ENCODE measurements at regions not wholly inside any gene's neighbourhood (a gene's known extent, or its start where the extent isn't known, plus 50 kb on each side); places are given as distances from the start of the nearest gene placed in this dataset.

- no peak for DNase-seq
- Histone ChIP-seq H2BK5ac (ENCODE audit: low read depth, low read length, poor library complexity, severe bottlenecking) (no peak overlapping the region), H2BK20ac (ENCODE audit: low read depth, low read length) (0 out of 2 replicates have a peak overlapping the region, but pooled peaks have one; percentile 69), H3K4ac (ENCODE audit: low read depth, low read length) (peak overlapping the region; percentile 53), H2AFZ (replicated peaks; ENCODE audit: low read length, poor library complexity) (peak overlapping the region; percentile 83), H3K9me1 (ENCODE audit: insufficient read depth, low read length) (0 out of 2 replicates have a peak, but pooled peaks cover 3% of the 10 kb centered on the region), H3K27ac (ENCODE audit: insufficient read depth, low read length) (no peak overlapping the region; the same call in 1 of the 2 replicates), H3K4me3 (ENCODE audit: insufficient read depth, low read depth, low read length) (no peak overlapping the region), H4K91ac (ENCODE audit: insufficient read depth, low read depth, low read length) (peak overlapping the region; percentile 65; the same call in 1 of the 2 replicates), H3K79me1 (ENCODE audit: low read depth in 1 of 2, low read length in 2 of 2) (no peaks in the 10 kb centered on the region), H3K9ac (ENCODE audit: low read depth, low read length) (no peak overlapping the region), H3K36me3 (ENCODE audit: control insufficient read depth, insufficient read depth, low read length) (peaks cover 9% of the 10 kb centered on the region; the same call in 1 of the 2 replicates), H3K27me3 (ENCODE audit: control insufficient read depth, insufficient read depth, low read length) (no peaks in the 10 kb centered on the region), H3K56ac (ENCODE audit: extremely low read depth, insufficient read depth, low read length) (no peak overlapping the region), H3K4me2 (ENCODE audit: low read depth, low read length) (no peak overlapping the region), H2AK5ac (ENCODE audit: low read depth, low read length) (0 out of 2 replicates have a peak overlapping the region, but pooled peaks have one; percentile 10), H2BK15ac (ENCODE audit: low read depth, low read length) (peak overlapping the region; percentile 86; the same call in 1 of the 3 replicates), H4K5ac (ENCODE audit: low read depth, low read length) (peak overlapping the region; percentile 54; the same call in 1 of the 2 replicates), H4K20me1 (ENCODE audit: insufficient read depth, low read length) (no peaks in the 10 kb centered on the region), H3K23ac (ENCODE audit: low read depth, low read length) (no peak overlapping the region; the same call in 1 of the 2 replicates), H2AK9ac (replicated peaks; ENCODE audit: low read depth, low read length, poor library complexity) (no peak overlapping the region), H4K8ac (ENCODE audit: low read depth in 2 of 2, low read length in 2 of 2) (peak overlapping the region; percentile 7 to 75; a peak in 3 of 4 replicates), H3K18ac (ENCODE audit: low read depth, low read length) (peak overlapping the region; percentile 1; the same call in 1 of the 2 replicates), H3K14ac (replicated peaks; ENCODE audit: low read depth, low read length) (no peak overlapping the region), H2BK120ac (ENCODE audit: low read depth, low read length) (peak overlapping the region; percentile 83), H3K9me3 (ENCODE audit: control insufficient read depth, insufficient read depth, low read length) (peaks cover 5% of the 10 kb centered on the region), H3K4me1 (ENCODE audit: control insufficient read depth, insufficient read depth, low read length) (peaks cover 10% of the 10 kb centered on the region)
- ATAC-seq (ENCODE audit: low read depth): no peak
- ChIA-PET POLR2A (ENCODE audit: unreplicated experiment) (interaction anchor here (0.6 kb wide), 1 partner anchor 121 kb away, joined by 3 read pairs; no protein-coding TSS in a partner anchor), CTCF (interaction anchor here (0.6 kb wide), 1 partner anchor 377 kb away, joined by 3 read pairs; no protein-coding TSS in a partner anchor)
- dilution Hi-C loops (cut with HindIII; ENCODE audit: low sequenced_read_pairs, unreplicated experiment): no loop called here
- intact Hi-C loops (cut with micrococcal nuclease): no loop called here
- no CpG with 5 or more reads among the region's 4 CpGs for WGBS, 2 experiments (ENCODE audit: extremely low coverage in 2 of 2, insufficient read length in 1 of 2)
- TF ChIP-seq MAFK (IDR thresholded peaks at IDR 0.05; ENCODE audit: low read depth, low read length) (no peak), POLR2A (IDR thresholded peaks at IDR 0.05; ENCODE audit: low read depth, low read length) (no peak), MXI1 (IDR thresholded peaks at IDR 0.05; ENCODE audit: borderline replicate concordance, low read depth, low read length) (no peak), BHLHE40 (IDR thresholded peaks at IDR 0.05; ENCODE audit: low read depth, low read length) (no peak), MAZ (IDR thresholded peaks at IDR 0.05; ENCODE audit: borderline replicate concordance, low read depth, low read length) (no peak), NFE2L2 (IDR thresholded peaks at IDR 0.05; ENCODE audit: low read depth, low read length) (no peak), CHD1 (IDR thresholded peaks at IDR 0.05; ENCODE audit: low read depth, low read length) (no peak), ELK1 (IDR thresholded peaks at IDR 0.05; ENCODE audit: borderline replicate concordance, low read depth, low read length) (no peak), RCOR1 (IDR thresholded peaks at IDR 0.05; ENCODE audit: insufficient replicate concordance, low read length) (no peak), CEBPB (IDR thresholded peaks at IDR 0.05; ENCODE audit: low read depth, low read length) (no peak), SMC3 (IDR thresholded peaks at IDR 0.05; ENCODE audit: low read depth, low read length) (no peak), FOS (IDR thresholded peaks at IDR 0.05; ENCODE audit: low read depth, low read length) (no peak), USF2 (IDR thresholded peaks at IDR 0.05; ENCODE audit: low read depth, low read length) (no peak)
- no TSS peak for BruUV-seq (replicated peaks)
- in situ Hi-C loops (cut with MboI; ENCODE audit: low sequenced_read_pairs): no loop called here
These were observed 271.8 kb downstream of the PRL start for GRCh38 chr6:22024973-22025467.
